HG03139 (cell line): ENCODE measurements at regions not wholly inside any gene's neighbourhood (a gene's known extent, or its start where the extent isn't known, plus 50 kb on each side); places are given as distances from the start of the nearest gene placed in this dataset.
"Not testable (repeated sequence)": the region's sequence is repeated elsewhere in the genome, so short reads cannot be mapped to it uniquely, and the experiment has no call there.

Source experiments
- ATAC-seq: cut with Tn5 transposase; IDR thresholded peaks from one replicate; pipeline ENCODE4 v1.9.1; 2021; ENCODE audit not compliant: unreplicated experiment

GRCh38 chr3:10653866-10654611 lies 148.7 kb upstream of the ATP2B2 start:
- no peak for ATAC-seq

- no peak for ATAC-seq
Measured at GRCh38 chr3:10655105-10655504, 149.7 kb upstream of the ATP2B2 start.

DNA sequence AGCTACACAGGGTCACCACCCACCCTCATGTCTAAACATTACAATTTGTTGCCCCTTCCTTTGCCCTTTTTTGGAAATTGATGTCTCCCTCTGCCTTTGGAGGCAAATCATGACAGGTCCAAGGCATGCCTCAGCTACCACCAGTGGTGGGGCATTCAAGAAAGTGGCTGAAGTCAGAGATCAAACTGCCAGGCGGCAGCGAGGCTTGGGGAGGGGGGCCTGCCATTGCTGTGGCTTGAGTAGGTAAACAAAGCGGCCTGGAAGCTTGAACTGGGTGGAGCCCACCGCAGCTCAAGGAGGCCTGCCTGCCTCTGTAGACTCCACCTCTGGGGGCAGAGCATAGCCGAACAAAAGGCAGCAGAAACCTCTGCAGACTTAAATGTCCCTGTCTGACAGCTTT lies 152.0 kb upstream of the ATP2B2 start:
- ATAC-seq: not testable (repeated sequence)

DNA sequence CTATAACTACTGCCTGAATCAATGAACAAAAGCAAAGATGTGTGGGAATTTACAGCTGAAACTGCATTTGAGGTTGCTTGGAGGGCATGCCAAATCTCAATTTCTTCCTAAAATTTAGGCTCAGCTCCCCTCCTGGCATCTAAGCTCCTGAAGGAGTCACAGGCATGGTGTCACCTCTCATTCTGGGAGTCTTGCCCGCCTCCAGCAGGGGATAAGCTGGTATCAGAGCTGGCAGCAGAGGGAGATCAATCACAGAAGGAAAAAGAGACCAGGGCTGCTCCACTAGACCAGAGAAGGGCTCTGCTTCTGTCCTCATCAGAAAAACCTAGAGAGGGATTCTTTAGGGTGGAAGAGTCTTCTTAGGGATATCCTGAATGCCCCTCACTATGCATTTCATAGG lies 150.4 kb upstream of the SLC6A11 start:
- no peak for ATAC-seq

GRCh38 chr3:10666621-10667020 lies 149.4 kb upstream of the SLC6A11 start:
- ATAC-seq: no peak

GRCh38 chr3:10667269-10667668 lies 148.8 kb upstream of the SLC6A11 start:
- no peak for ATAC-seq

GRCh38 chr3:10667901-10668476 lies 148.0 kb upstream of the SLC6A11 start:
- ATAC-seq: no peak

- no peak for ATAC-seq
Measured at GRCh38 chr3:10669490-10670048, 146.5 kb upstream of the SLC6A11 start.

- no peak for ATAC-seq
Measured at GRCh38 chr3:10672422-10672821, 143.6 kb upstream of the SLC6A11 start.

GRCh38 chr3:10674578-10674977 lies 141.4 kb upstream of the SLC6A11 start:
- no peak for ATAC-seq

- ATAC-seq: no peak
Measured at GRCh38 chr3:10676905-10677304, 139.1 kb upstream of the SLC6A11 start.

- ATAC-seq: no peak
Measured at GRCh38 chr3:10678796-10679376, 137.1 kb upstream of the SLC6A11 start.

GRCh38 chr3:10680796-10681195 lies 135.2 kb upstream of the SLC6A11 start:
- no peak for ATAC-seq

- no peak for ATAC-seq
Measured at GRCh38 chr3:10682692-10683091, 133.3 kb upstream of the SLC6A11 start.

DNA sequence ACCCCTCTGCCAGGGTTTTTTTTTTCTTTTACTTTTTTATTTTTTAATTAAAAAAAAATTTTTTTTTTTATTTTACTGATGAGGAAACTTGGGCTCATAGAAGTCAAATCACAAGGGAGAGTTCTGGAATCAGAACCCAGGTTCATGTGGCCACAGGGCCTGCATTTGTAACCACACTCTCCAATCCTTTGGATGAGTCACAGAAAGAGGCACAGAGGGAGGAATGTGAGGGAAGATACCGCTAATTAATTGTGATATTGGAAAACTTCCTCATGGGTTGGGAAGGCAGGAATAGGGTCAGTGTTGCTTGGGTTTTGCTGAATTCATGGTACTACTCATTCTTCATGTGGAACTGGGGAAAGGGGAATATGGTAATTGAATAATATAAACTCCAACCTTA lies 132.9 kb upstream of the SLC6A11 start:
- no peak for ATAC-seq

DNA sequence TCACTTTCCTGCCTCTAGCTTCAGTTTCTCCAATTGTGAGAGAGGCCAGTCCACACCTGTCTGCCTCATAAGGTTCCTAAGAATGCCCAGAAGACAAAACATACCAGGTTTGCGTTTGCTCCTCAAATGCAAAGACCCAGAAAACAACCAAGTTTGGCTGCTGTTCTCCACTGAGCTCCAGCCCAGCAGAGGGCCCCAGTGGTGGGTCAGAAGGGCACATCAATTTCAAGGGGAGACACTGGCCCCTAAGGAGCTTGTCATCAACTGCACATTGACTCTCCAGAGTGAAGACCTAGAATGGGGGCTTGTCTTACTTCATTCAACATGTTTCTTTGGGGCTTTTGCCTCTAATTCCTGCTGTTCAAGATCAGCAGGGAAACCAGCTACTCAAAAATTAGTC lies 127.9 kb upstream of the SLC6A11 start:
- ATAC-seq: no peak

DNA sequence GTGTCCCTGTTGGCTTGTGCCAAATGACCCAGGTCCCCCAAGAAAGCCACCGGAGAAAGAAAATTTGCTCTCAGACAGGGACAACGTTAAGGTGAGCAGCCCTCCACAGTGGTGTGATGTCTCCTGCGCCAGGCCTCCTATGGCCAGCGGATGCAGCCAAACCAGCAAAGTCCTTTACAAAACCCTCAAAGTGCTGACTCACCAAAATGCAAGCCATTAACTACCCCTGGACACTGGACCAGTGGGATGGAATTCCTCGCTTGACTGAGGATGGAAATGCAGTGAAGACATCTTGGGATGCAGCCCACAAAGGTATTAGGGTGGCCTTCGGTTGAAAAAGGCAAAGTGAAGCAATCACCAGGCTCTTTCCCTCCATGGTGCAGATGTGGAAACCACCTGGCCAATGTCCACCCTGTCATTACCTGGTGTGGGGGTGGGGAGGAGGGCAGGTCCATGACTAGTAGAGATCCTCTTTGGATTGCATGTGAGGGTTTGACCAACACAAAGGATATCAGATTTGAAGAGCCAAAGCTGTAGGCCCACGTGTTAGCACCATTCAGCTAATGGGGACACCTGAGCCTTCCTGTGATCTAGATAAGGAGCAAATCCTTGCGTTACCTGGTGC lies 127.4 kb upstream of the SLC6A11 start:
- no peak for ATAC-seq

DNA sequence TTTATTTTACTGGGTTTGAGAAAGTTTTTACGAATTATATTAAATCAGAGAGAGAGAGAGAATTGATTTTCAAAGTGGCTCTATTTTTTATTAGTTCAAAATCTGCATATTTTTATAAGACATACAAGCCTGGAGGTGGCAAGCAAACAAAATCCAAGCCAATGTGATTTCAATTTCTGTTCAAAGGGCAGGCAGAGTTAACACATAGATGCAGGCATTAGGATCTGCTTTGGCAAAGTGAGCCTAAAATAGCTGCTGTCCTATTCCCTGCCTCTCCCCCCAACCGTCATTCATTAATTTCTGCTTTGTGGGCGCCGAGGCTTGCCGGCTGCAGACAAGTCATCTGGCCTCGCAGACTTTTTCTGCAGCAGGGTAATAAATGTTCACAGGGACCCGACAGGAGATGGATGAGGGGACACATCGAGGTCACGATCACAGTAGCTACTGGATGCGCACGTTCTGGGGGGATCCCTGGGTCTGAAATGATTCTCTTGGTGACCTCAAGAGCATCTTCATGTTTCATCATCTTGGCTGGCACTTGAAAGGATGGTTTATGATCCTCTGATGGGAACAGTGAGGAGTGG lies 123.9 kb upstream of the SLC6A11 start:
- no peak for ATAC-seq

DNA sequence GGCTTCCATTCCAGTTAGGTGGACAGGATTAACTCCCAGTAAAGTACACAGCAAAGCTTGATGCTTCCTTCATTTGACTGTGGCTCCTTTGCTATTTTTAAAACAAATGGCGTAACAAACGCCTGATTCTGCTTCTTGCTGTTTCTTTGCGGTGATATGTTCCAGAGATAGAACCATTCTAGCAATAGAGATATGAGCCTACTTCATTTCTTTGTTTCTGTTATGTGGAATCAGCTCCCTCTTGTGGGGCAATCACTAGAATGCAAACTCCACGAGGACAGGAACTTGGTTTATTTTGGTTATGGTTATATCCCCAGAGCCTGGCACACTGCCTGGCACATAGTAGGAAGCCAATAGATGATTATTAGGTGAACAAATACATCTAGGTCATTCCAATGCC lies 122.6 kb upstream of the SLC6A11 start:
- no peak for ATAC-seq

DNA sequence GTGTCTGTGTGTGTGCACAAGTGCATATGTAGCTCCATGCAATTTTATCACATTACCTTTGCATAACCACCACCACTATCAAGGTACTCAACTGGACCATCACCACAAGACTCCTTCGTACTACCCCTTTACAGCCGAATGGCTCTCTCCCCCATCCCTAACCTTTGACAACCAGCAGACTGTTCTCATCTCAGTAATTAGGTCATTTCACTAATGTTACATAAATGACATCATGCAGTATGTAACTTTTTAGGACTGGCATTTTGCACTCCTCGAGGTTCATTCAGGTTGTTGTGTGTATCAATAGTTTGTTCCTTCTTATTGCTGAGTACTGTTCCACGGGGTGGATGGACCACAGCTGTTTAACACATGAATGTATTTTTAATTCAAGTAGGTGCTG lies 121.8 kb upstream of the SLC6A11 start:
- no peak for ATAC-seq

- not testable (repeated sequence) for ATAC-seq
Measured at GRCh38 chr3:10695186-10695585, 120.8 kb upstream of the SLC6A11 start.
